ENCODE measurements at regions not wholly inside any gene's neighbourhood (a gene's known extent, or its start where the extent isn't known, plus 50 kb on each side); places are given as distances from the start of the nearest gene placed in this dataset.
"Not testable (repeated sequence)": the region's sequence is repeated elsewhere in the genome, so short reads cannot be mapped to it uniquely, and the experiment has no call there.

DNA sequence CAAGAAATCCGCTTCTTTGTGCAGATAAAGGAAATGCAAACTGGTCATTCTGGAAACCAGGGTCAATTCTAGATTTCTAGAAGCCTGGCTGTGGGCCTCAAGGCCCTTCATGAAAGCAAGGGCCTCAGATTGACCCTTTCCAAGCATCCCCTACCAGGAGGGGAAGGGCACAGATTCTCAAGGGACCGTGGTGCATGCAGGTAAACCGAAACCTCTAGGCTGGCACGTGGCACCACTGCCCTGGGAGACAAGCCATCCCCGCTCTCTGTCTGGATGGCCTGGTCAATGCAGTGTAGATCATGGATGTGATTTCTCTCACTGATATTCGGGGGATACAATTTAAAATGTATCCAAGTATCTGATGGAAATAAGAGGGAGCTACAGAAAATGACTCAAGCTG, 69.4 kb downstream of the TOMM20 start:
- Histone ChIP-seq H3K27me3 (ENCODE audit: insufficient read depth, low read length) (no peaks in the 10 kb centered on the region), H3K4me3 (ENCODE audit: low read length) (no peak overlapping the region), H3K9me3 (ENCODE audit: low read depth, low read length) (no peaks in the 10 kb centered on the region), H3K4me1 (ENCODE audit: insufficient read depth, low read length) (peaks cover 41% of the 10 kb centered on the region)

DNA sequence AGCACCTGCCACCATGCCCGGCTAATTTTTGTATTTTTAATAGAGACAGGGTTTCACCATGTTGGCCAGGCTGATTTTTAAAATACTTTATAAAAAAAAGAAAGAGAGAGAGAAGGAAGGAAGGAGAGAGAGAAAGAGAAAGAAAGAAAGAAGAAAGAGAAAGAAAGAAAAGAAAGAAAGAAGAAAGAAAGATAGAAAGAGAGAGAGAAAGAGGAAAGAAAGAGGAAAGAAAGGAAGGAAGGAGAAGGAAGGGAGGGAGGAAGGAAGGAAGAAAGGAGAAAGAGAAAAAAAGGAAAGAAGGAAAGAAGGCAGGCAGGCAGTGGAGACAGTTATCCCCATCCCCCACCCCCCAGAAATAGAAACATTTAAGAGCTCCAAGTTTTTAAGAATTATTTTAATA, 69.9 kb downstream of the TOMM20 start:
- no peak overlapping the region for H3K4me3 ChIP-seq (ENCODE audit: low read length)
- no peaks in the 10 kb centered on the region for H3K27me3 ChIP-seq (ENCODE audit: insufficient read depth, low read length)
- H3K9me3 ChIP-seq (ENCODE audit: low read depth, low read length), result no peaks in the 10 kb centered on the region
- H3K4me1 ChIP-seq (ENCODE audit: insufficient read depth, low read length), result peaks cover 36% of the 10 kb centered on the region

- no peaks in the 10 kb centered on the region for H3K9me3 ChIP-seq (ENCODE audit: low read depth, low read length)
- no peak overlapping the region for H3K4me3 ChIP-seq (ENCODE audit: low read length)
- peaks cover 26% of the 10 kb centered on the region for H3K4me1 ChIP-seq (ENCODE audit: insufficient read depth, low read length)
- no peaks in the 10 kb centered on the region for H3K27me3 ChIP-seq (ENCODE audit: insufficient read depth, low read length)
Measured at GRCh38 chr1:235057385-235058306, 71.0 kb downstream of the TOMM20 start.

GRCh38 chr1:235056937-235057336, 71.7 kb downstream of the TOMM20 start:
- Histone ChIP-seq H3K27me3 (ENCODE audit: insufficient read depth, low read length) (no peaks in the 10 kb centered on the region), H3K4me1 (ENCODE audit: insufficient read depth, low read length) (peaks cover 24% of the 10 kb centered on the region), H3K9me3 (ENCODE audit: low read depth, low read length) (no peaks in the 10 kb centered on the region), H3K4me3 (ENCODE audit: low read length) (no peak overlapping the region)

DNA sequence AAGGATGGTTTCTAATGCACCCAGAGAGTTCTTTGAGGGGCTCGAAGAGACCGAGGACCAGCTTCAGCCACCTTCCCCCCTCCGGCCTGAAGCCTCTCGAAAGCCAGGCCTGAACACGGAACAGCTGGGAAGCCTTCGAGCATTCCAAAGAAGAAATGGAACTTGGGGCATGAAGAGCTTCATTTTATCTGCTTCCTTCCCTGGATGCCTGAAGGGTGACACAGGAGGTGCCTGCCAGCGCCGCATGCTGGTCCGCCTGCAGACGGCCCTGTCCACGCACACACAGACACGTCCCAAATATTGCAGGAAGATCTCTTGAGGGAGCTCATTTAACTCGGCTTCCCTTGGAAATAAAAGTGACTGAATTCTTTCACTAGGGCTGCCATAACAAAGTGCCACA, 73.7 kb downstream of the TOMM20 start:
- Histone ChIP-seq H3K4me1 (ENCODE audit: insufficient read depth, low read length) (peaks cover 5% of the 10 kb centered on the region), H3K9me3 (ENCODE audit: low read depth, low read length) (no peaks in the 10 kb centered on the region), H3K4me3 (ENCODE audit: low read length) (no peak overlapping the region), H3K27me3 (ENCODE audit: insufficient read depth, low read length) (no peaks in the 10 kb centered on the region)

DNA sequence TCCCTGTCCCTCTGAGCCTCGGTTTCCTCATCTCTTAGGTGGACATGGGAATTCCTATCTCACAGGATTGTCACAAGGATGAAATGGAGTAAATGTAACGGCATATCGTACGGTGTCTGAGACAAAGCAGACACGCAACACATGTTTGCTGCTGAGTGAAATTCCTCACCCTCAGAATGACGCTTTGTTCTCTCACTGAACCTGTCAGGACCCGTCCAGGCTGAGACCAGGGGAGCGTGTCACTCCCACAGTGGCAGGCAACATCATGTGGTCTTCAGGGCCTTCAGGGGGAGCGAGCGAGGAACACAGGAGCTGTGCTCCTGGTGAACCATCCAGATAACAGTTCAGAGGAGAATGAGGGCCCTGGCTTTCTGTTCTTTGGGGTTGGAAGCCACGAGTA, 74.2 kb downstream of the TOMM20 start:
- Histone ChIP-seq H3K9me3 (ENCODE audit: low read depth, low read length) (no peaks in the 10 kb centered on the region), H3K4me3 (ENCODE audit: low read length) (no peak overlapping the region), H3K27me3 (ENCODE audit: insufficient read depth, low read length) (no peaks in the 10 kb centered on the region), H3K4me1 (ENCODE audit: insufficient read depth, low read length) (peaks cover 5% of the 10 kb centered on the region)

DNA sequence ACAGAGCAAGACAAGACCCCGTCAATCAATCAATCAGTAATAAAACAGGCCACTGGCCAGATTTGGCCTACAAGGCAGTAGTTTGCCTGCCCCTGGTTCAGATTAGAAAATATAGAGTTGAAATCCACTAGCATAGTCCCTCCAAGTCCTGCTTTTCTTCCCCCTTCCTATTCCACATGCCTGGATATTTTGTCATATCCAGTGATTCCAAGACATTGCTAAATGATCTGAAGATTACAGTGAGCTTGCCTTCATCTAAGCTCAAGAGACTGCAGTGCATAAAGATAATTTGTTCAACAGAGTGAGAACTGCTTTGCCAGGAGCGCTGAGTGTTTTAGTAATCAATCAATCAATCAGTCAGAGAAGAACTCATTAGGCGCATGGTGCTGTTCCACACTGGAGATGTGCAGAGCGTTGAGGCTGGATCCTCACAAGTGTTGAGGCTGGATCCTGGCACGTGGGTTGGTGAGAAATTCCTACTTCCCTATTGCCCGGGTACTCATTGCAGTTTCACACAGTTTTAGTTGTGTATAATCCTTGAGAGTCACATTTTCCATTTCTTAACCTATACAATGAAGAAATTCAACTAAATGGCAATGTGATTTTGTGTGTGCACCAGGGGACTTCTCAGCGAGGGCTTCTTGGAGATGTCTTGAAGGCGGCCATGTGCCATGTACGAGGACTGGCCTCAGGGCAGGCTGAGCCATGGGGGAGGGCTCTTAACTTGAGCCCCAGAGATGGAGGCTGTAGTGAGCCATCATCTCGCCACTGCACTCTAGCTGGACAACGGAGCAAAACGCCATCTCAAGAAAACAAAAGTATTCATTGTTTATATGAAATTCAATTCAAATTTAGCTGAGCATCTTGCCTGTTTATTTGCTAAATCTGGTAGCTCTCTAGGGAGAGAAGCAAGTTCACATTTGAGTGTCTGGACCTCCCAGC, 76.3 kb downstream of the TOMM20 start:
- H3K4me3 ChIP-seq (ENCODE audit: low read length), result no peak overlapping the region
- H3K9me3 ChIP-seq (ENCODE audit: low read depth, low read length), result no peaks in the 10 kb centered on the region
- peaks cover 15% of the 10 kb centered on the region for H3K4me1 ChIP-seq (ENCODE audit: insufficient read depth, low read length)
- no peaks in the 10 kb centered on the region for H3K27me3 ChIP-seq (ENCODE audit: insufficient read depth, low read length)

DNA sequence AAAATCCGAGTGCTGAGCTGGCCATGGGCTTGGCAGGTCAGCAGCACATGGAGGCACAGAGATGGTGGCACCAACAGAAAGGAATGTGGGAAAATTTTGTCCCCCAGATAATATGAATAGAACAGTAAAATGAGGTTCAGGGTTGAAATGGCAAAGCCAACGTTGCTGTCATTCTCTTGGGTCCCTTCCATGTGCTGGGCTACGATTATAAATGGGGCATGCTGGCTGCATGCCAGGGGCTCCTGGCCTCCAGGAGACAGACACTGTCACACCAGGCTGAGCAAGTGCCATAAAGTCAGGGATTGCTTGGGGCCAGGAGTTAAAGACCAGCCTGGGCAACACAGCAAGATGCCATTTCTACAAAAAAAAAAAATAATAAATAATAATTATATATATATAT, 77.1 kb downstream of the TOMM20 start:
- H3K27me3 ChIP-seq (ENCODE audit: insufficient read depth, low read length), result no peaks in the 10 kb centered on the region
- no peaks in the 10 kb centered on the region for H3K9me3 ChIP-seq (ENCODE audit: low read depth, low read length)
- H3K4me3 ChIP-seq (ENCODE audit: low read length), result no peak overlapping the region
- H3K4me1 ChIP-seq (ENCODE audit: insufficient read depth, low read length), result peaks cover 15% of the 10 kb centered on the region

- no peaks in the 10 kb centered on the region for H3K9me3 ChIP-seq (ENCODE audit: low read depth, low read length)
- no peaks in the 10 kb centered on the region for H3K27me3 ChIP-seq (ENCODE audit: insufficient read depth, low read length)
- no peak overlapping the region for H3K4me3 ChIP-seq (ENCODE audit: low read length)
- H3K4me1 ChIP-seq (ENCODE audit: insufficient read depth, low read length), result peaks cover 15% of the 10 kb centered on the region
Measured at GRCh38 chr1:235050911-235051360, 77.7 kb downstream of the TOMM20 start.

- not testable (repeated sequence) for H3K9me3 ChIP-seq (ENCODE audit: low read depth, low read length); H3K27me3 ChIP-seq (ENCODE audit: insufficient read depth, low read length); H3K4me3 ChIP-seq (ENCODE audit: low read length)
- H3K4me1 ChIP-seq (ENCODE audit: insufficient read depth, low read length), result peaks cover 15% of the 10 kb centered on the region
Measured at GRCh38 chr1:235049716-235050378, 78.8 kb downstream of the TOMM20 start.

GRCh38 chr1:235049217-235049616, 79.4 kb downstream of the TOMM20 start:
- Histone ChIP-seq H3K27me3 (ENCODE audit: insufficient read depth, low read length) (no peaks in the 10 kb centered on the region), H3K9me3 (ENCODE audit: low read depth, low read length) (no peaks in the 10 kb centered on the region), H3K4me1 (ENCODE audit: insufficient read depth, low read length) (peaks cover 15% of the 10 kb centered on the region), H3K4me3 (ENCODE audit: low read length) (no peak overlapping the region)

DNA sequence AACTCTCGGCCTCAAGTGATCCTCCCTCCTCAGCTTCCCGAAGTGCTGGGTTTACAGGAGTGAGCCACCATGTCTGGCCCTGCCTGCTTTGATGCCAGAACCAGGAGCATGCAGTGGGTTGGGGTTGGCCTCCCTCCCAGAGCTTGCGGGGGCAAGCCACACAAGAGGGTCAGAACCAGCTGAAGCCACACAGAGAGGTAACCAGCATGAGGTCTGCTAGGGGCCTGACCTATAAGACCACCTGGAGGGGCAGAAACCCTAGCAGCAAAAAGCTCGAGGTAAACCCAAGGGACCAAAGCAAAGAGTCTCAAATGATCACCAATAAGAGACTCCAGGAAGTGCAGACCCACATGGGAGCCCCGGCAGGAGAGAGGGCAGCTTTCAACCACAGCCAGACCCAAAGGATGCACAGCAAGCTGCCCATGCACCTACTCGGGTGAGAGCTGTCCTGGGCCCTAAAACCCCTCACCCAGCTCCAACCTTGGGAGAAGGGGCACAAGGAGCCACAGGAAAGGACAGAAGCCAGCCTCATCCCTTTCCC, 81.2 kb downstream of the TOMM20 start:
- Histone ChIP-seq H3K4me1 (ENCODE audit: insufficient read depth, low read length) (peaks cover 23% of the 10 kb centered on the region), H3K27me3 (ENCODE audit: insufficient read depth, low read length) (no peaks in the 10 kb centered on the region), H3K9me3 (ENCODE audit: low read depth, low read length) (no peaks in the 10 kb centered on the region), H3K4me3 (ENCODE audit: low read length) (no peak overlapping the region)

DNA sequence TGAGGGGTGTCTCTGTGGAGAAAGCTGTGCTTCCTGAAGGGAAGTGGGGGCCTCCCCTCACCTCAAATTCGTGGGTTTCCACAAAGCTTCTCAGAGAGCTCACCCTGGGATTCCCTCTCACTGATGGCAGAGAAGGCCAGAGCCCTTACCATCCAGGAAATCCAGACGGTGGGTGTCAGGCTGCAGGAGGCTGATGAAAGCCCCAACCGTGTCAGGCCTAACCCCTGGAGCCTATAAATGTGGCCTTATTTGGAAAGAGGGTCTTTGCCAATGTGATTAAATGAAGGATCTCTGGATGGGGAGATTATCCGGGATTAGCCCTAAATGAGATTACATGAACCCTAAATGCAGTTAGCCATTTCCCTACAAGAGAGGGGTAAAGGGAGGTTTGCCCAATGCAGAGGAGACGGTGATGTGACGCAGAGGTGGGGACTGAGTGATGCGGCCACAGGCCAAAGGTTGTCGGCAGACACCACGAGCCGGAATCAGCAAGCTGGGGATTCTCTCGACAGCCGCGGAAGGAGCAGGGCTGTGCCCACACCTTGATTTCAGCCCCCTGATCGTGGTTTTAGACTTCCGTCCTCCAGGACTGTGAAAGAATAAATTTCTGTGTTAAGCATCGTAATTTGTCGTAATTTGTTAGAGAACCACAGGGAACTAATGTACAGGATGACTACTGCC, 82.6 kb downstream of the TOMM20 start:
- Histone ChIP-seq H3K4me1 (ENCODE audit: insufficient read depth, low read length) (peaks cover 31% of the 10 kb centered on the region), H3K9me3 (ENCODE audit: low read depth, low read length) (no peaks in the 10 kb centered on the region), H3K27me3 (ENCODE audit: insufficient read depth, low read length) (no peaks in the 10 kb centered on the region), H3K4me3 (ENCODE audit: low read length) (no peak overlapping the region)

DNA sequence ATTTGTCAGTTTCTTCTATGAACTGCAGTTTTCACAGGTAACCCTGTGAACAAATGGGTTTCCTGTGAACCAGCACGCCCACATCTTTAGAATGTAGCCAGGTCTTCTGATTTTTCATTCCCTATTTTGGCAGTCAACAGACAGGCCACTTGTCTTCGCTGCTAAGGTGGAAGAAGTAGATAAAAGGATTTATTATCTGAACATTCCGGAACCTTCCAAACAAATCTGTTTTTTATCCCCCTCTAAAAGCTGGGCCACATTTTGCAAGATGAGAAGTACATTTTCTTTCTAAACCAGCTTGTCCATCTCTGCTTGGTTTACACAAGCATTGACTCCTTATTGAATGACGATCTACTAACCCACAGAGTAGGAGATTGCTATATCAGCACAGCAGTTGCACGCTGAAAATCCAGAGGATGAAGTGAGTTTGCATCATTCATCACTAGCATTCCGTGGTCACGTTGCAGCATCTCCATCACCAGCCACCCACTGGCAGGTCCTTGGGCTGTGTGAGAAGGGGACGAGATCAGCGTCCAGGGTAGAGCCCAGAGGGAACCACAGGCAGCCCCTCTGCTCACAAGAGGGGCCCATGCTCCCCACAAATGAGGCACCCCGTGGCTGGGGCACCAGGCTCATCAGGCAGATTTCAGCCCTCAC, 83.5 kb downstream of the TOMM20 start:
- peaks cover 39% of the 10 kb centered on the region for H3K4me1 ChIP-seq (ENCODE audit: insufficient read depth, low read length)
- H3K9me3 ChIP-seq (ENCODE audit: low read depth, low read length), result no peaks in the 10 kb centered on the region
- no peak overlapping the region for H3K4me3 ChIP-seq (ENCODE audit: low read length)
- no peaks in the 10 kb centered on the region for H3K27me3 ChIP-seq (ENCODE audit: insufficient read depth, low read length)
